GM21423 (cell line): ENCODE measurements at regions not wholly inside any gene's neighbourhood (a gene's known extent, or its start where the extent isn't known, plus 50 kb on each side); places are given as distances from the start of the nearest gene placed in this dataset.
"Not testable (repeated sequence)": the region's sequence is repeated elsewhere in the genome, so short reads cannot be mapped to it uniquely, and the experiment has no call there.

Source experiments
- ATAC-seq: cut with Tn5 transposase; IDR thresholded peaks from one replicate; pipeline ENCODE4 v1.9.1; 2021; ENCODE audit warnings: mild to moderate bottlenecking, moderate library complexity; ENCODE audit not compliant: unreplicated experiment

DNA sequence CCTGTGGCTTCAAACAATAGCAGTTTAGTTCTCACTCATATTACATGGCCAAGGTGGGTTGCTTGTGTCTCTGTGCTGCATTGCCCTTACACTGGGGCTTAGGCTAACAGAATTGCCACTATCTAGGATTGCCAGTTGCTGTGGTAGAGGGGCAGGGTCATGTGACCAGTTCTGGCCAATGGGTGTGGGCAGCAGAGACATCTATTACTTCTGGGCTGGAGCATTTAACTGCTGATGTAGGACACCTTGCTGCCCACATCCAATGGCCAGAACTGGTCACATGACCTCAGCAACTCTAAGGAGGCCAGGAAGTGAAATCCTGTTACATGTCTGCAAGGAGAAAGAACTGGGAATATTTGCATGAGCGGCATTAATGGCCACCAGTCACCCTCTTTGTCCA, 199.3 kb downstream of the C9orf152 start:
- no peak for ATAC-seq

DNA sequence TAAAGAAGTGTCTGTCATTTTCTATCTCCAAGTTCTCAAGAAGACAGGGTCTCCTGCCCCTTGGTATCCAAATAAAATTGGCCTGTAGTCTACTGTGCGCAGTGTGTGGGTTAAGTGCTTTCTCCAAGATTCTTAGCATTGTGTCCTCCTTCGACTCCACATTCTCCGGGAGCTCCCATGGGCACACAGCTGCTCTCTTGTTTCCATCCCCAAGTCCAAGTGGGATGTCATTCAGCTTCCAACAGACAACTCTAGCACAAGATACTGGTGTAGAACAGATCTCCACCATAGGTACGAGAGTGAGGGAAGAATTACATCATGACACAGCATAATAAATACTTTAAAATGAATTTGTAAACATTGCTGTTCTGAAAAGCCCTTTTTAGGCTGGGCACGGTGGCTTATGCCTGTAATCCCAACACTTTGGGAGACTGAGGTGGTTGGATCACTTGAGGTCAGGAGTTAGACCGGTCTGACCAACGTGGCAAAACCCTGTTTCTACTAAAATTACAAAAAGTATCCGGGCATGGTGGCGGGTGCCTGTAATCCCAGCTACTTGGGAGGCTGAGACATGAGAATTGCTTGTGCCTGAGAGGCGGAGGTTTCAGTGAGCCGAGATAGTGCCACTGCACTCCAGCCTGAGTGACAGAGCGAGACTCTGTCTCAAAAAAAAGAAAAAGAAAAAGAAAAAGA, 196.2 kb downstream of the C9orf152 start:
- ATAC-seq = no peak

DNA sequence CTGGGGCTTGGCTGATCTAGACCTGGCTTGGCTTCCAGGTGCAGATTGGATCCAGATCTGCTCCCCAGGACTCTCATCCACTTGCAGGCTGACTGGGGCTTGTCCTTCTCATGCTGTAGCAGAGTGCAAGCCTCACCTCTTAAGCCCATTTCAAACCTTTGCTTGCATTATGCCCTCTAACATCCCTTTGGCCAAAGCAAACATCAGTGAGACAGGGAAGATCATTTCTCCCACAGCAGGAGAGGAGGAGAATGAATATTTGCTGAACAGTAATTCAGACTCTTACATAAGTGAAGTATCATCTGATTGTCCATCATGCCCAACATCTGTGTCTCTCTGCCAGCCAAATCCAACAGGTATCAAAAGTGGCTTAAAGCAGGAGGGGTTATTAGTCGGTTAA, 194.9 kb downstream of the C9orf152 start:
- no peak for ATAC-seq

DNA sequence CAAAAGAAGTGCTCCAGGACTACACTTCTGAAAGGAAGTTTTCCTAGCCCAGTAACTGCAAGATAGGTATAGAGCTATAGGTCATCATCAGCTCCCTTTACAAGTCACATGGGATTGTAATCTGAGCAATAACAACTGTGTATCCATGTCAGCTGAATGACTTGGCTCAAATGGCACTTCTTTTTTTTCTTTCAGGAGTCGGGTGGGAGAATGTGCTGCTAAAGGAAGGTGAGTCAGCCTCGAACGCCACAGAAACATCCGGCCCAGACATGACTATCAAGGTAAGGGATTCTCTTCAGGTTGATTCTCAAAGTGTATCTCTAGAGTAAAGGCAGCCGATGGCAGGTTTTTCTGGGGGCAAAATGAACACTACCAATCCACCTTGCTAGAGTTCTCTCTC, 192.2 kb downstream of the C9orf152 start:
- ATAC-seq = no peak

DNA sequence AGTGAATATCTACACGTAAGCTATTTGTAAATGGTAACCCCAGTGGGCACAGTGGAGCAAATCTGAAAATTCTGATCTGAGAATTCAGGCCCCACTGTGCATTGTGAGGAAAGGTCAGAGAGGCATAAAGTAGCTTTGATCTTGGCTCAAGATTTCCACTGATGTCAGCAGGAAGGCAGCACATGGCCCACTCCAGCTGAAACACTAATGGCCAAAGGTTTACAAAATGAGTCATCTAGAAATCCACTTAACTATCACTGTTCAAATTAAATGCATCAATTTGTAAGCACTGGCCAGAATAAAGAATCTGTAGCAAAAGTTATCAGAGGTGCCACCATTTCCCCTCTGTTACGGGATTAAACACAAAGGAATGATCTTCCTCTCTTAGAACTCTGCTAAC, 191.6 kb downstream of the C9orf152 start:
- ATAC-seq = no peak

DNA sequence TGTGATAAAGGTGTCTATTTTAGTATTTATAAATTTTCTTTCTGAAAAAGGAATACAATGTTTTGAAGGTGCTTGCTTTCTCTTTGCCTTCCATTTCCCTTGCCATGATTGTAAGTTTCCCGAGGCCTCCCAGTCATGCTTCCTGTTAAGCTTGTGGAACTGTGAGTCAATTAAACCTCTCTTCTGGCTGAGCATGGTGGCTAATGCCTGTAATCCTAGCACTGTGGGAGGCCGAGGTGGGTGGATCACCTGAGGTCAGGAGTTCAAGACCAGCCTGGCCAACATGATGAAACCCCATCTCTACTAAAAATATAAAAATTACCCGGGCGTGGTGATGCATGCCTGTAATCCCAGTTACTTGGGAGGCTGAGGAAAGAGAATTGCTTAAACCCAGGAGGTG, 187.7 kb downstream of the C9orf152 start:
- ATAC-seq = not testable (repeated sequence)

DNA sequence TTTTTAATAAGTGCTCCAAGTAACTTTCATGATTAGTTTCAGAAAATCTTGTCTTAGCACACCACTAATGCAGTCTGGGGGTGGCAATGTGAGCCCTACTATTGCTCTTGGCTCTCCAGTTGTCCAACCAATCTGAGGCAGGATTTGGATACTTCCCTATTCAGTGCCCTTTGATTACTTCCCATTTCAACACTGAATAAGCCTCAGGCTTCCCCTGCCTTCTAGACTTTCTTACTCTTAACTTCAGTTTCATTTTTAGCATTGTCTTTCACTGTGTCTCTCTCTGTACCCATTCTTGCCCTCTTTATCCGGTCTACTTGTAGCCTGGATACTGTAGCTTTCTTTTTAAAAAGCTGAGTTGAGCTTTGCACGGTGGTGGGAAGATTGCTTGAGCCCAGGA, 186.1 kb downstream of the C9orf152 start:
- ATAC-seq = peak; percentile 92

DNA sequence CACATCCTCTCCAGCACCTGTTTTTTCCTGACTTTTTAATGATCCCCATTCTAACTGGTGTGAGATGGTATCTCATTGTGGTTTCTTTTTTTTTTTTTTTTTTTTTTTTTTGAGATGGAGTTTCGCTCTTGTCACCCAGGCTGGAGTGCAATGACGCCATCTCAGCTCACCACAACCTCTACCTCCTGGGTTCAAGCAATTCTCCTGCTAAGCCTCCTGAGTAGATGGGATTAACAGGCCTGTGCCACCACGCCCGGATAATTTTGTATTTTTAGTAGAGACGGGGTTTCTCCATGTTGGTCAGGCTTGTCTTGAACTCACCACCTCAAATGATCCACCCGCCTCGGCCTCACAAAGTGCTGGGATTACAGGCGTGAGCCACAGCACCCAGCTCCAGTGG, 184.7 kb downstream of the C9orf152 start:
- not testable (repeated sequence) for ATAC-seq

DNA sequence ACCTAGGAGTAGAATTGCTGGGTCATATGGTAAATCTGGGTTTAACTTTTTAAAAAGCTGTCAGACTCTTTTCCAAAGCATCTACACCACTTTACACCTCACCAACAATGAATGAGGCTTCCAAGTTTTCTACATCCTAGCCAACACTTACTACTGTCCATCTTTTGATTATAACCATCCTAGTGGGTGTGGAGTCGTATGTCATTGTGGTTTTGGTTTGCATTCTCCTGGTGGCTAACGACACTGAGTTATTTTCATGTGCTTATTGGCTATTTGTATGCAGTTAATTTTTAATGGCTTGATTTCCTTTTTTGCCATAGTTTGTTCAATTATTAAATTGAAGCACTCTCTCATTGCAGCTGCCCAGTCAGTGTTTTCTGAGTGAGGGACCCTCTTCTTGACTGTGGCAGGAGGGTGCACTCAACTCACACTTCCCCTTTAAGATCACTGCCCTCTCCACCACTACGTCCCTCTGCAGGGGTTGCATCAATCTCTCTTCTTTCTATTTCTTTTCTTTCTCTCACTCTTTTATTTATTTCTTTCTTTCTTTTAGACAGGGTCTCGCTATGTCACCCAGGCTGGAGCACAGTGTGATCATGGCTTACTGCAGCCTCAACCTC, 182.3 kb downstream of the C9orf152 start:
- ATAC-seq = no peak

DNA sequence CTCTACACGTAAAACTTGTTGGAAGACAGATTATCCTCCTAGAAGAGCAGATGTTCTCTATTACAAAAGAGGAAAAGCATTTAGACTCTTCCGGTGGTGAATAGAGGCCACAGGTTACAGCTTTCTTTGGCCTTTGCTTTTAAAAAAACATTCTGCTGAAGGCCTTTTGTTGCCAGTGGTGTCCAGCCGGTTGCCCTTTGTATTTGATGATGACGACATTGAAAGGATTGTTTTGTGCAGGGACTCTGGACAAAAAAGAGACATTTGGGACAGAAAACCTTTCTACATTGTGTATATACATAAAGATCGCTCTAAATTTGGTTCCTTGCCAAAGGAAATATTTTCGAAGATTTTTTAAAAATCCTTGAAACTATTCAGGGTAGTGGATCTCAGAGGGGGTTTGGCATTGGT, 180.3 kb downstream of the C9orf152 start:
- ATAC-seq = no peak

DNA sequence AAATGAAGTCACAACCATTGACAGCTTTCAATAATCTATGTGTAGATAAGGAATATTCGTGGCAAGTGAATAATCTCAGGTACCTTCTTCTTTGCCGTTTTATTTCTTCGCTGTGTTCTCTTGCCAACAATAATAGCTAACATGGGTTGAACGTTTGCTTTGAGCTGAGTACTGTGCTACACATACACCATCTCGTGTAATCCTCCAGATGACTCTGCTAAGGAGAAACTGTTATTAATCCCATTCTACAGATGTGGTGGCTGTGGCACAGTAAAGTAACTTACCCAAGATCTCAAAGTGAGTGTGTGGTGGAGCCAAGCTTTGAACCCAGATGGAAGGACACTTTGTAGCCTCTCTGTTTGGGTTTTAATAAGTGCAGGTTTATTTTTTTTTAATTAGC, 179.7 kb downstream of the C9orf152 start:
- no peak for ATAC-seq

DNA sequence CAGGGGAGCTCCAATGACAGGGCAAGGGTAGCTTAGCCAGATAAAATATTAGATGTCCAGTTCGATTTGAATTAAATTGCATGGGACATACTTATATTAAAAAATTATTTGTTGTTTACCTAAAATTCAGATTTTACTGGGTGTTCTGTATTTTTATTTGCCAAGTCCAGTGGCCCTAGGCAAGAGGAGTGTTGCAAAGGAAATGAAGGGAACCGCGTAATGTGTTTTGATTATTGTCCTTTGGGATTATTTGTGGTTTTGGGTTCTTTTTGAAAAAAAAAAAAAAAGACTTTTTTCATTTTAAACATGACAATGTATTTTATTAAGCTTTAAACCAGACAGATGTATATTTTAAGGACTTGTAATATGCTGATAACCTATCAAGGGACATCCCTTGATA, 179.3 kb downstream of the C9orf152 start:
- ATAC-seq = no peak

DNA sequence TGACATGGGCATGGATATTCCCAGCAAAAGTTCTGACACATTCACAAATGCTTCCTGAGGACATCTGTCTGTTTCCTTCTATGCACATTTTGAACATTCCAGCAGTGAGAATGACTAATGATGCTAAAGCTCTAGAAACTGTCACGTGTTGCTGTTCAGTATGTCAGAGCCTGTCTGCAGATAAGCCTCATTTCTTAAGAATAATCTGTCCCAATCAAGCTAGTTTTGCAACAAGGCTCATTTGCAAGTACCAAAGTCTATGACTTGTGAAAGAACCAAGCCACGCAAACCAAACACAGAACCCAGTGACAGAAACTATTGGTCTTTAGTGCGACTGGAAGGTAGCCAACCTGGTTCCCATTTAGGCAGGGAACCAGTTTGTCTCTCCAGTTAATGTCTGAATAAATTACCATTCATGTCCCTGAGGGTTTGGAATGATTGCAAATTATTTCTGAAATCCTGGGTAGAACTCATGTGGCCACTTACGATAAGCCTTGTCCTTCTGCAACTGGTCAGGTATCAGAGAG, 178.5 kb downstream of the C9orf152 start:
- no peak for ATAC-seq

DNA sequence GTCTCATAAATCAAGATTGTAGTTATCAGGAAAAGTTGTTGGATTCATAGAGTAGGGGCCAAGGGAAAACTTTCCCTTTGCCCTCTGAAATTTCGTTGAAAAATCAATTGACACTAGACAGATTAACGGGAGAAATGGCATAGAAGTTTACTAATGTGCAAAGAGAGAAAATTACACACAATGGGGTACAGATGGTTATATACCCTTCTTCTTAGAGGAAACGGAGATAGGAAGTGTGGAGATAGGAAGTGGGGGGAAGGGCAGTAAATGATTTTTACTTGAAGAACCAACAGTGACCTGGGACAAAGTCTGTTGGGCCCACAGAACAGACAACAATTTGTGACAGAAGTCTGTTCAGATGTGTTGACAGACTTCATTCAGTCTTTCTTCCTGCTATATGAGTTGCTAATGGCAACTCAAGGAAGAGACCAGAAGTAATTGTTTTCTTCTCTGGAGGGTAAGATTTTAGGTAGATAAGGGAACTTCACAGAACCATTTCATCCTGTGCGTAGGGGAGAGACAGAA, 177.9 kb downstream of the C9orf152 start:
- ATAC-seq = no peak

DNA sequence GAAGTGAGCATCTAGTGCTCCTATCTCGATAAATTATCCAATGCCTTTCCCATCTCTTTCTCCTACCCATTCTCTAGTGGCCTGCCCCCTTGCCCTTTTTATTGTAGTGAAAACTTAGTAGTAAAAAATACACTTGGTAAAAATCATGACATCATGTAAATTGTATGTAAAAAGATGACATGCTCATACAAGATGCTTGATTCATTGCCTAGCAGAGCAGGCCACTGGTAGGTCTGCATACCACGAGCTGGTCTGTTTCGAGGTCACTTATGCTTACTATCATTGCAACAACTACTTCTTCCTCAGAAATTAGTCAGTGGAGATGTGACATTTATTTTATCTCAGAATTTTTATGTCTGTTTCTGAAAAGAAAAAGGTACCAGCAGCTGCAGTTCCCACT, 177.3 kb downstream of the C9orf152 start:
- ATAC-seq = no peak

DNA sequence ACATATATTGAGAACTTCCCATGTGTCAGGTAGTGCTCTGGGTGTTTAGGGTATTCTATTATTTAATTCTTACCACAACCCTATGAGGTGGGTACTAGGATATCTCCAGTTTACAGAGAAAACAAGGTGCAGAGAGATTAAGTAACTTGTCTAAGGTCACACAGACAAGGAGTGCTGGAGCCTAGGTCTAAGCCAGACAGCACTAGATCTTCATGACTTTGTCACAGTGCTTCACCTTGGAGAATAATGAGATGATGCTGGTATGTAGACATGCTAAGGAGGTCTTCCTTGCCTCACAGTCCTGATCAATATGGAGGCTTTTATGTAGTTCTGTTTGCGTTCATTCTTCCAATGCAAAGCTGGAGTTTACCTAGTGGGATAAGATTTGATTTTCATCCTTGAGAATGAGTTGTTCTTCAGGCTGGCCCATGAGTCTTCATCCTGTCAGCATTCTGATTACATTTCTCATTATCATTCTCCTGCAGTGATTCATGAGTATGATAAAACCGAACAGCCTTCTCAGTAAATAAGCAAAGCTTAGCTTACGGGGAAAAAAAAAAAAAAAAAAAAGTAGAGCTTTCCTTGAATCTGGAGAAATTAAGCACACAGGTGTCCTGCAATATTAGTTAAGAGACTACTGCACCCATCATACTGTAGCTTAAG, 176.3 kb downstream of the C9orf152 start:
- ATAC-seq = no peak

DNA sequence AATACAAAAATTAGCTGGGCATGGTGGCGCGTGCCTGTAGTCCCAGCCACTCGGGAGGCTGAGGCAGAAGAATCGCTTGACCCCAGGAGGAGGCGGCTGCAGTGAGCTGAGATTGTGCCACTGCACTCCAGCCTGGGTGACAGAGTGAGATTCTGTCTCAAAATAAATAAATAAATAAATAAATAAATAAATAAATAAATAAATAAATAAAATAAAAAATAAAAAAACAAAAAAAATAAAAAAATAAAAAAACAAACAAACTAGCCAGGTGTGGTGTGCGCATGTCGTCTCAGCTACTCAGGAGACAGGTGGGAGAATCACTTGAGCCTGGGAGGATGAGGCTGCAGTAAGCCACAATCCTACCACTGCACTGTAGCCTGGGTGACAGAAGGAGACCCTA, 175.4 kb downstream of the C9orf152 start:
- ATAC-seq = not testable (repeated sequence)

DNA sequence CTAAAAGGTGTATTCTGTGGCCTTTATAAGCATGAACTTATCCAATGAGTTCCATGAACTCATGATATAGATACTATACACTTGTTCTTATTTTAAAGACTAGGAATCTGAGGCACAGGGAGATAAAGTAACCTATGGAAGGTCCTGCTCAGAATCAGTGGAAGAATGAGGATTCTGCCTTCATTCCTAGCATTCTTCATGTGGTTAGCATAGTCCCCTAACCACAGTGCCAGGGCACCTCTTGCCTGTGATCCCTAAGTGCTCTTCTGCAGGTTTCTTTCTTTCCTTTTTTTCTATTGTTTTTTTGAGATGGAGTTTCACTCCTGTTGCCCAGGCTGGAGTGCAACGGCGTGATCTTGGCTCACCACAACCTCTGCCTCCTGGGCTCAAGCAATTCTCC, 174.1 kb downstream of the C9orf152 start:
- no peak for ATAC-seq

DNA sequence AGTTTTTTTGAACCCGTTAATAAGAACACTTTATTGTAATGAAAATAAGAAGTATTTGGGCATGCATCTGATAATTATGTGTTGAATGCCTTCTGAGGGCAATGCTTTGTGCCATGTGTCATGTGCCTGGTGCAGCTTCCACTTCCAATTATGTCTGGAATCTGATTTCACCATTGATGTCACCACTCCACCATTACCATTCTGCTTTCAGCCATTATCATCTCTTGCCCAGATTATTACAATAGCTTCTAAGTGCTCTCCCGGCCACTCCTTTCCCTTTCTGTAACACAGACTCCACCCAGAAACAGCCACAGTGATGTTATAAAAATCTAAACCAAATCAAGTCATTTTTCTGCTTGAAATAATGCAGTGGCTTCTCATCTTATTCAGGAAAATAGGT, 171.7 kb downstream of the C9orf152 start:
- no peak for ATAC-seq

DNA sequence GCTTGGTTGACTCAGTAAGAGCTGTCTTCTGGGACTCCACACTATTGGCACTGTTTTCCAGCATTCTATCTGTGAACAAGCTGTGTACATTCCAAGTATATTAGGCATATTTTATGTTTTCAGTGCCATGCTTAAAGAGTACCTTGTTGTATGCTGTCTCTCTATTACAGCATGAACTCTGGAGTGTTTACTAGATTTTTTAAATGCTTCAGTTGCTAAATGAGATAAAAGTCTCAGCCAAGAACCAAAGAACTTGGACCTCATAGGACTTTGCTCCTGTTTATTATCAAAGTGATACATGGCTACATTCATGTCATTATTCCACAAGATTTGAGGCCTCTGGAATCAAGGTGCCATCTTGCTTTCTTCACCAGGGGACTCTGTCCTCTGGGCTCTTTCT, 167.2 kb downstream of the C9orf152 start:
- ATAC-seq = no peak

DNA sequence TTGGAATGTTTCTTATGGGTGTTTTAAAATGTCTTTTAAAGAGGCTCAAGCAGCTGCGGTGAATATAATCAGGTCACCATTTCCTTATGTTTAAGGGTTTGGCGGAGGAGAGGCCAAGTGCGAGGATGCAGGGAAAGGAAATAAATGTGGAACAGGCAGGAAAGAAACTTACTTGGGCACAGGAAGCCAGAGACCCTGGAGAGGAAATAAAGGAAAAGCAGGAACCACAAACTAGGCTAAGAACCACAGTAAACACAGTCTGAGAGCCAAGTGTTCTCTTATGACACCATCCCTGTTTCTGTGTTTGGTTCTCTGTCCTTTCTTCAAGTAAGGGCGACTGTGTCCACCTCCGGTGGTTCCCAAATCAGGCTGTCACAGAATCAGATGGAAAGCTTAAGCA, 166.5 kb downstream of the C9orf152 start:
- no peak for ATAC-seq
